PC-3 (cell line): ENCODE measurements at regions not wholly inside any gene's neighbourhood (a gene's known extent, or its start where the extent isn't known, plus 50 kb on each side); places are given as distances from the start of the nearest gene placed in this dataset.

Experiments
- ATAC-seq: fragments of 200-7000 bp; cut with Tn5 transposase; 2 replicates; pipeline ENCODE4 v1.9.1; 2020; ENCODE audit warnings: mild to moderate bottlenecking, moderate library complexity
- BruUV-seq: library from RNA; stranded (reverse); fragments of 400-500 nt; replicated peaks from 2 replicates; lab custom pipeline; 2021; lab: Mats Ljungman, UMichigan
- CTCF ChIA-PET: fragments of 300-600 bp; sonication (Branson Sonifier 250); formaldehyde crosslinking; loops from one replicate; lab custom pipeline; 2022; ENCODE audit warnings: antibody characterized with exemption; lab: Charles Lee
- POLR2A ChIA-PET: fragments of 300-600 bp; sonication (Branson Sonifier 250); formaldehyde crosslinking; loops from one replicate; lab custom pipeline; 2022; ENCODE audit warnings: antibody characterized with exemption; ENCODE audit not compliant: unreplicated experiment; lab: Charles Lee
- DNase-seq: peaks from one replicate; pipeline ENCODE4 v3.0.0-alpha.2; 2015
- H2AFZ ChIP-seq: fragments of 300-600 bp; sonication (generic); 2 replicates; pipeline ENCODE4 v1.6.0; 2016; ENCODE audit warnings: antibody characterized with exemption, low read length
- H3F3A ChIP-seq: fragments of 300-600 bp; sonication (generic); one replicate; pipeline ENCODE4 v1.6.0; 2017; ENCODE audit warnings: antibody characterized with exemption, low read length, control low read depth, mild to moderate bottlenecking; ENCODE audit not compliant: unreplicated experiment
- H3K27ac ChIP-seq: fragments of 300-600 bp; sonication (generic); 2 replicates; pipeline ENCODE4 v1.5.1; 2016; ENCODE audit warnings: mild to moderate bottlenecking, low read length
- H3K27me3 ChIP-seq: fragments of 300-600 bp; sonication (generic); 2 replicates; pipeline ENCODE4 v1.6.1; 2016; ENCODE audit warnings: low read length, mixed read lengths
- H3K36me3 ChIP-seq: fragments of 300-600 bp; sonication (generic); 2 replicates; pipeline ENCODE4 v1.6.1; 2016; ENCODE audit warnings: low read depth, mixed run types, low read length, mixed read lengths
- H3K4me1 ChIP-seq: fragments of 300-600 bp; sonication (generic); 2 replicates; pipeline ENCODE4 v1.5.1; 2016; ENCODE audit warnings: low read length; ENCODE audit not compliant: insufficient read depth
- H3K4me2 ChIP-seq: fragments of 300-600 bp; sonication (generic); 2 replicates; pipeline ENCODE4 v1.6.0; 2016; ENCODE audit warnings: low read length
- H3K4me3 ChIP-seq: fragments of 300-600 bp; sonication (generic); 2 replicates; pipeline ENCODE4 v1.5.1; 2016; ENCODE audit warnings: mild to moderate bottlenecking, low read length, mixed read lengths
- H3K79me2 ChIP-seq: fragments of 300-600 bp; sonication (generic); 2 replicates; pipeline ENCODE4 v1.6.1; 2017; ENCODE audit warnings: low read length, mixed read lengths
- H3K9ac ChIP-seq: fragments of 300-600 bp; sonication (generic); 2 replicates; pipeline ENCODE4 v1.6.0; 2016; ENCODE audit warnings: mild to moderate bottlenecking, low read length
- H3K9me2 ChIP-seq: fragments of 300-600 bp; sonication (generic); replicated peaks from 2 replicates; pipeline ENCODE4 v1.6.1; 2016; ENCODE audit warnings: mixed run types, low read length, mixed read lengths
- H3K9me3 ChIP-seq: fragments of 300-600 bp; sonication (generic); 2 replicates; pipeline ENCODE4 v1.6.1; 2016; ENCODE audit warnings: low read length, mixed read lengths
- H4K20me1 ChIP-seq: fragments of 300-600 bp; sonication (generic); 2 replicates; pipeline ENCODE4 v1.6.1; 2016; ENCODE audit warnings: low read length, mixed read lengths
- EZH2 ChIP-seq: fragments of 300-600 bp; sonication (generic); IDR thresholded peaks from one replicate; pipeline ENCODE4 v1.6.1; 2017; ENCODE audit warnings: antibody characterized with exemption, mild to moderate bottlenecking, low read length; ENCODE audit not compliant: unreplicated experiment
- EZH2phosphoT487 ChIP-seq: fragments of 300-600 bp; sonication (generic); IDR thresholded peaks from 2 replicates; pipeline ENCODE4 v1.6.1; 2018; ENCODE audit warnings: mild to moderate bottlenecking, antibody characterized with exemption, low read length, borderline replicate concordance
- intact Hi-C: fragments of 100-400 bp; cut with micrococcal nuclease; formaldehyde crosslinking; loops from 2 replicates; pipeline ENCODE4 v1.9.0; 2023
- TF ChIP-seq, protein P1 (sequence below): fragments of 300-600 bp; sonication (generic); conservative IDR thresholded peaks from 2 replicates; pipeline ENCODE4 v1.5.1; 2017; ENCODE audit warnings: antibody characterized with exemption, low read depth, mild to moderate bottlenecking, low read length

DNA sequence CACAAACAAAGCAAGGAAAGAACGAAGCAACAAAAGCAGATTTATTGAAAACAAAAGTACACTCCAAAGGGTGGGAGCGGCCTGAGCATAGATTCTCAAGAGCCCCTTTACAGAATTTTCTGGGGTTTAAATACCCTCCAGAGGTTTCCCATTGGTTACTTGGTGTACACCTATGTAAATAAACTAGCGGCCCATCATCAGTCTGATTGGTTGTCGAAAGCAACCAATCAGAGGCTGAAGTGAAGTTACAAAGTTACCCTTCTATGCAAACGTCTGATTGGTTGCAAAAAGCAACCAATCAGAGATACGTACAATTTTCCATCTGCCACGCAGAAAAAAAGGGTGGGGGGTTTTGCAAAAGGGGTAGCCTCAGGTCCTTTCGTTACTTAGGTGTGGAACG is 96.3 kb upstream of the UBAC2 start:
- ChIA-PET POLR2A (no interaction called here), CTCF (no interaction called here)
- Histone ChIP-seq H3K27me3 (no peaks in the 10 kb centered on the region), H3K4me3 (no peak overlapping the region), H4K20me1 (no peaks in the 10 kb centered on the region), H3K9me2 (no peaks in the 10 kb centered on the region), H3F3A (no peaks in the 10 kb centered on the region), H3K36me3 (no peaks in the 10 kb centered on the region), H3K79me2 (no peaks in the 10 kb centered on the region), H3K4me2 (no peak overlapping the region), H3K9me3 (no peaks in the 10 kb centered on the region), H3K4me1 (no peaks in the 10 kb centered on the region), H2AFZ (no peak overlapping the region), H3K27ac (no peak overlapping the region), H3K9ac (no peak overlapping the region)
- BruUV-seq: no TSS peak
- intact Hi-C loops: no loop called here
- DNase-seq: no peak
- TF ChIP-seq EZH2phosphoT487 (no peak), EZH2 (no peak)
- TF ChIP-seq, protein P1, sequence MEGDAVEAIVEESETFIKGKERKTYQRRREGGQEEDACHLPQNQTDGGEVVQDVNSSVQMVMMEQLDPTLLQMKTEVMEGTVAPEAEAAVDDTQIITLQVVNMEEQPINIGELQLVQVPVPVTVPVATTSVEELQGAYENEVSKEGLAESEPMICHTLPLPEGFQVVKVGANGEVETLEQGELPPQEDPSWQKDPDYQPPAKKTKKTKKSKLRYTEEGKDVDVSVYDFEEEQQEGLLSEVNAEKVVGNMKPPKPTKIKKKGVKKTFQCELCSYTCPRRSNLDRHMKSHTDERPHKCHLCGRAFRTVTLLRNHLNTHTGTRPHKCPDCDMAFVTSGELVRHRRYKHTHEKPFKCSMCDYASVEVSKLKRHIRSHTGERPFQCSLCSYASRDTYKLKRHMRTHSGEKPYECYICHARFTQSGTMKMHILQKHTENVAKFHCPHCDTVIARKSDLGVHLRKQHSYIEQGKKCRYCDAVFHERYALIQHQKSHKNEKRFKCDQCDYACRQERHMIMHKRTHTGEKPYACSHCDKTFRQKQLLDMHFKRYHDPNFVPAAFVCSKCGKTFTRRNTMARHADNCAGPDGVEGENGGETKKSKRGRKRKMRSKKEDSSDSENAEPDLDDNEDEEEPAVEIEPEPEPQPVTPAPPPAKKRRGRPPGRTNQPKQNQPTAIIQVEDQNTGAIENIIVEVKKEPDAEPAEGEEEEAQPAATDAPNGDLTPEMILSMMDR: no peak
- no peak for ATAC-seq

DNA sequence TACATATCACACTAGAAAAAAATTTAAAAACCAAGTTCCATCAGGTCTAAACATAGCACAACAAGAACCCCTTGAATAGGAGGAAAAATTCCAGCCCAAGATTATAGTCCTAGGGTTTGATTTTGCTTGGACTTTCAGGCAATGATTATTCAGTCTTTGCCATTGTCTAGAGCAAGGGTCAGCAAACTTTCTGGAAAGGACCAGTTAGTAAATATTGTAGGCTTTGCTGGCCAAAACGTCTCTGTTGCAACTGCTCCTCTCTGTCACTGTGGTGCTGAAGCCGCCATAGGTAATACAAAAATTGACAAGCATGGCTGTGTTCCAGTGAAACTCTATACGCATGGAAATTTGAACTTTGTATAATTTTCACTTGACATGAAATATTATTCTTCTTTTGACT is 95.5 kb upstream of the UBAC2 start:
- Histone ChIP-seq H3K36me3 (no peaks in the 10 kb centered on the region), H3K27ac (no peak overlapping the region), H3K9me2 (no peaks in the 10 kb centered on the region), H3K9ac (no peak overlapping the region), H3K4me3 (no peak overlapping the region), H3K79me2 (no peaks in the 10 kb centered on the region), H3K27me3 (no peaks in the 10 kb centered on the region), H3F3A (no peaks in the 10 kb centered on the region), H2AFZ (no peak overlapping the region), H3K4me2 (no peak overlapping the region), H4K20me1 (no peaks in the 10 kb centered on the region), H3K4me1 (no peaks in the 10 kb centered on the region), H3K9me3 (no peaks in the 10 kb centered on the region)
- no TSS peak for BruUV-seq
- DNase-seq (no peak), ATAC-seq (no peak)
- TF ChIP-seq EZH2 (no peak), EZH2phosphoT487 (no peak)
- TF ChIP-seq, protein P1: no peak
- intact Hi-C loops: no loop called here
- ChIA-PET CTCF (no interaction called here), POLR2A (no interaction called here)

DNA sequence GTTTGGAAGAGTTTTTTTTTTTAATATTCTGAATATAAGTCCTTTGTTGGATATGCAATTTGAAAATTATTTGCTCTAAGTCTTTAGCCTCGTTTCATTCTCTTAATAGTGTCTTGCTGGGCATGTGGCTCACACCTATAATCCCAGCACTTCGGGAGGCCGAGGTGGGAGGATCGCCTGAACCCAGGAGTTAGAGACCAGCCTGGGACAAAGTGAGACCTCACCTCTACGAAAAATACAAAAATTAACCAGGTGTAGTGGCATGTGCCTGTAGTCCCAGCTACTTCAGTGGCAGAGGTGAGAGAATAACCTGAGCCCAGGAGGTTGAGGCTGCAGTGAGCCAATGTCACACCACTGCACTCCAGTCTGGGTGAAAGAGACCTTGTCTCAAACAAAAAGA is 87.3 kb upstream of the UBAC2 start:
- Histone ChIP-seq H4K20me1 (no peaks in the 10 kb centered on the region), H3K9me2 (no peaks in the 10 kb centered on the region), H3K9me3 (no peaks in the 10 kb centered on the region), H2AFZ (no peak overlapping the region), H3K4me2 (no peak overlapping the region), H3K27ac (no peak overlapping the region), H3K36me3 (no peaks in the 10 kb centered on the region), H3F3A (no peaks in the 10 kb centered on the region), H3K4me3 (no peak overlapping the region), H3K79me2 (no peaks in the 10 kb centered on the region), H3K27me3 (no peaks in the 10 kb centered on the region), H3K4me1 (no peaks in the 10 kb centered on the region), H3K9ac (no peak overlapping the region)
- DNase-seq: no peak
- no TSS peak for BruUV-seq
- ChIA-PET CTCF (no interaction called here), POLR2A (no interaction called here)
- intact Hi-C loops: no loop called here
- ATAC-seq: no peak
- TF ChIP-seq EZH2 (no peak), EZH2phosphoT487 (no peak)
- TF ChIP-seq, protein P1: no peak
